Stomach (tissue), 4 donors: ENCODE measurements at regions not wholly inside any gene's neighbourhood (a gene's known extent, or its start where the extent isn't known, plus 50 kb on each side); places are given as distances from the start of the nearest gene placed in this dataset.

Experiments
- POLR2A ChIP-seq, 4 donors: fragments of 450-650 bp; IDR thresholded peaks; one replicate each; pipeline ENCODE4 v1.6.1; 2016; ENCODE audit warnings: antibody characterized with exemption in 4 of 4, control low read depth in 2 of 4, mild to moderate bottlenecking in 1 of 4, moderate library complexity in 1 of 4
- TF ChIP-seq, protein P1 (sequence below), 7 experiments: fragments of 450-650 bp in 4 of 7; fragments of 200-600 bp in 3 of 7; sonication (generic) in 3 of 7; IDR thresholded peaks; one replicate each; pipeline ENCODE4 v1.5.1; 2016 to 2019; ENCODE audit warnings: antibody characterized with exemption in 7 of 7, control low read depth in 2 of 7, mild to moderate bottlenecking in 1 of 7

DNA sequence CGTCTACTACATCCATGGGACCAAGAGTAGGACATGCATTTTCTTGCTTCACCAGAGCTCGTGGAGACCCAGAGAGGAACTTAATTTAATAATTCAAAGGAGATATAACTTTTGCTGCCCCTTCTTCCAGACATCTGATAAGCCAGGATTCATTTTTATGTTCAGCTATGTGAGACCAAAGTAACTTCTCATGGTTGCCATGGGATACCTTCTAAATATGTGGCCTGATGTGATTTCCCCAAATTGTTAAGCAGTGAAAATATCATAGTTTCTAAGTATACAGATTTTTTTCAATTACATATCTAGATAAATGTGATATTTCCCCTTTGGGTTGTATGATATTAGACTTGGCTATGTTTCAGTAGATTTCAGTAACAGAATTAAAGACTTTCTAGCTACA lies 185.5 kb upstream of the FN1 start:
- TF ChIP-seq, protein P1, sequence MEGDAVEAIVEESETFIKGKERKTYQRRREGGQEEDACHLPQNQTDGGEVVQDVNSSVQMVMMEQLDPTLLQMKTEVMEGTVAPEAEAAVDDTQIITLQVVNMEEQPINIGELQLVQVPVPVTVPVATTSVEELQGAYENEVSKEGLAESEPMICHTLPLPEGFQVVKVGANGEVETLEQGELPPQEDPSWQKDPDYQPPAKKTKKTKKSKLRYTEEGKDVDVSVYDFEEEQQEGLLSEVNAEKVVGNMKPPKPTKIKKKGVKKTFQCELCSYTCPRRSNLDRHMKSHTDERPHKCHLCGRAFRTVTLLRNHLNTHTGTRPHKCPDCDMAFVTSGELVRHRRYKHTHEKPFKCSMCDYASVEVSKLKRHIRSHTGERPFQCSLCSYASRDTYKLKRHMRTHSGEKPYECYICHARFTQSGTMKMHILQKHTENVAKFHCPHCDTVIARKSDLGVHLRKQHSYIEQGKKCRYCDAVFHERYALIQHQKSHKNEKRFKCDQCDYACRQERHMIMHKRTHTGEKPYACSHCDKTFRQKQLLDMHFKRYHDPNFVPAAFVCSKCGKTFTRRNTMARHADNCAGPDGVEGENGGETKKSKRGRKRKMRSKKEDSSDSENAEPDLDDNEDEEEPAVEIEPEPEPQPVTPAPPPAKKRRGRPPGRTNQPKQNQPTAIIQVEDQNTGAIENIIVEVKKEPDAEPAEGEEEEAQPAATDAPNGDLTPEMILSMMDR (IDR thresholded peaks at IDR 0.05) = no peak
- no peak for TF ChIP-seq POLR2A (IDR thresholded peaks at IDR 0.05)
